ENCODE measurements at regions not wholly inside any gene's neighbourhood (a gene's known extent, or its start where the extent isn't known, plus 50 kb on each side); places are given as distances from the start of the nearest gene placed in this dataset.

- no peak for DNase-seq
Measured at GRCh38 chr10:111204838-111205237, 128.0 kb downstream of the ADRA2A start.

- no peak for DNase-seq
Measured at GRCh38 chr10:111206521-111206920, 129.7 kb downstream of the ADRA2A start.

GRCh38 chr10:111207500-111207899, 130.7 kb downstream of the ADRA2A start:
- no peak for DNase-seq

GRCh38 chr10:111208951-111209350, 132.1 kb downstream of the ADRA2A start:
- DNase-seq: no peak

GRCh38 chr10:111209692-111210091, 132.9 kb downstream of the ADRA2A start:
- DNase-seq: no peak

- DNase-seq: no peak
Measured at GRCh38 chr10:111211241-111211640, 134.4 kb downstream of the ADRA2A start.

GRCh38 chr10:111211706-111212105, 134.9 kb downstream of the ADRA2A start:
- no peak for DNase-seq

- no peak for DNase-seq
Measured at GRCh38 chr10:111221682-111222480, 145.1 kb downstream of the ADRA2A start.

GRCh38 chr10:111222961-111223360, 146.1 kb downstream of the ADRA2A start:
- DNase-seq: no peak

GRCh38 chr10:111231779-111232178, 154.9 kb downstream of the ADRA2A start:
- no peak for DNase-seq

GRCh38 chr10:111233439-111233838, 156.6 kb downstream of the ADRA2A start:
- no peak for DNase-seq

- no peak for DNase-seq
Measured at GRCh38 chr10:111234234-111234913, 157.5 kb downstream of the ADRA2A start.

- no peak for DNase-seq
Measured at GRCh38 chr10:111234914-111235302, 158.1 kb downstream of the ADRA2A start.

- no peak for DNase-seq
Measured at GRCh38 chr10:111240348-111240747, 163.5 kb downstream of the ADRA2A start.

GRCh38 chr10:111243126-111243525, 166.3 kb downstream of the ADRA2A start:
- DNase-seq: no peak

- no peak for DNase-seq
Measured at GRCh38 chr10:111246136-111246535, 169.3 kb downstream of the ADRA2A start.

- no peak for DNase-seq
Measured at GRCh38 chr10:111246814-111247452, 170.1 kb downstream of the ADRA2A start.

- DNase-seq: no peak
Measured at GRCh38 chr10:111247781-111248389, 171.1 kb downstream of the ADRA2A start.

GRCh38 chr10:111249925-111250324, 173.1 kb downstream of the ADRA2A start:
- DNase-seq: no peak

GRCh38 chr10:111261081-111261615, 184.3 kb downstream of the ADRA2A start:
- no peak for DNase-seq

- DNase-seq: no peak
Measured at GRCh38 chr10:111265341-111265740, 188.5 kb downstream of the ADRA2A start.

- DNase-seq: no peak
Measured at GRCh38 chr10:111266165-111266564, 189.3 kb downstream of the ADRA2A start.

- DNase-seq: no peak
Measured at GRCh38 chr10:111267673-111268072, 190.8 kb downstream of the ADRA2A start.

Data from NCI-H2081 (cell line).